Left kidney (tissue), 1 donor: ENCODE measurements at regions not wholly inside any gene's neighbourhood (a gene's known extent, or its start where the extent isn't known, plus 50 kb on each side); places are given as distances from the start of the nearest gene placed in this dataset.
"Not testable (repeated sequence)": the region's sequence is repeated elsewhere in the genome, so short reads cannot be mapped to it uniquely, and the experiment has no call there.

ENCODE experiments used
- DNase-seq: peaks from one replicate; pipeline ENCODE4 v3.0.0-alpha.2; 2013

GRCh38 chr13:54267253-54267668 is 1238.6 kb downstream of the OLFM4 start:
- not testable (repeated sequence) for DNase-seq

DNA sequence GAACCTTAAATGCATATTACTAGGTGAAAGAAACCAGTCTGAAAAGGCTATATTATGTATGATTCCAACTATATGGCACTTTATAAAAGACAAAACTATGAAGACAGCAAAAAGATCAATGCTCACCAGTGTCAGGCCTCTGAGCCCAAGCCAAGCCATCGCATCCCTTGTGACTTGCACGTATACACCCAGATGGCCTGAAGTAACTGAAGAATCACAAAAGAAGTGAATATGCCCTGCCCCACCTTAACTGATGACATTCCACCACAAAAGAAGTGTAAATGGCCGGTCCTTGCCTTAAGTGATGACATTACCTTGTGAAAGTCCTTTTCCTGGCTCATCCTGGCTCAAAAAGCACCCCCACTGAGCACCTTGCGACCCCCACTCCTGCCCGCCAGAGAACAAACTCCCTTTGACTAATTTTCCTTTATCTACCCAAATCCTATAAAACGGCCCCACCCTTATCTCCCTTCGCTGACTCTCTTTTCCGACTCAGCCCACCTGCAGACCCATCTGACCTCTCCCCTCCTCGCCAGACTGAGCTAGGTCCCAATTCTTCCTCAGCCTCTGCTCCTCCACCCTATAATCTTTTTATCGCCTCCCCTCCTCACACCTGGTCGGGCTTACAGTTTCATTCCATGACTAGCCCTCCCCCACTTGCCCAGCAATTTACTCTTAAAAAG is 1239.5 kb downstream of the OLFM4 start:
- not testable (repeated sequence) for DNase-seq

DNA sequence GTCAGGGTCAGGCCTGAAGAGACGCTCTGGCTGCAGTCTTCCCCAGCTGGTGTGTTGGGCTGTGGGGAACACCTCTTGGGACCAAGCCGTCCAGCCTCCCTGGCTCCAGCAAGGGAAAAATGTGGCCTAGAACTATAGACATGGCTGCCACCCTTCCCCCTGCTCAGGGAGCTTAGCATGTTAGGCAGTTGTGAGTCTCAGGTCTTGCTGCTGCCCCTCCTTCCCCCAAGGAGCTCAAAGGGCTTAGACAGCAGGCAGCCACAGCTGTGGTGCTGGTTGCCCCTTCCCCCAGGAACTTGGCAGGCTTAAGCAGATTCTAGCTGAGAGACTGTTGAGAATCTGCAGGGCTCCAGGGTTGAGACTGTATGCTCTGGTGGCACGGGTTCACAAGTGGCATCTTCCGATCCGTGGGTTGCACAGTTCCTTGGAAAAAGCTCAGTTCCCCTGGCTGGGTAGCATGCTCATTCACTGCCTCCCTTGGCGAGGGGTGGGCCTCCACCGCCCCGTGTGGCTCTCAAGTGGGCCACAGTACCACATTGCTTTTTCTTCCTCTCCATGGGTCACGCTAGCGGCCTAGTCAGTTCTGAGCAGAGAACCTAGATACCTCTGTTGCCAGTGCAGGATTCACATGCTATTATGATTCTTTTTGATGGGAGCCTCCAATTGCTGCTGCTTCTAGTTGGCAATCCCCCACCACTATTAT is 1258.6 kb downstream of the OLFM4 start:
- DNase-seq: no peak

DNA sequence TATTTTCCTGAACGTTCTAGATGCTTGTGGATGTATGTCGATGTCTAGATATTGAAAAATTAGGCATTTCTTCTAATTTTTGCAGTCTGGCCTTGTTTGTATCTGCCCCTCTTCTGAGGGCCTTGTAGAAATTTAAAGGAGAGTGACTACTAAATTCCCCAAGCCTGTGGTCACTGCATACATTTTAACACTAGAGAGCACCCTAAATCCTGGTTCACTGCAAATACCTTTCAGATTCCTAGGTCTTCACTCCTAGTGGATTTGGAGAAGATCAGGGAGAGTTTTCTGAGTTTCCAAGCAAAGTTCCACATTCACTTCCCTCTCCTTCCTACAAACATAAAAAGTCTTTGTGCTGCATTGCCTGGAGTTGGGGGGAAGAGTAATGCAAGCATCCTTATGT is 1272.5 kb downstream of the OLFM4 start:
- DNase-seq: no peak

DNA sequence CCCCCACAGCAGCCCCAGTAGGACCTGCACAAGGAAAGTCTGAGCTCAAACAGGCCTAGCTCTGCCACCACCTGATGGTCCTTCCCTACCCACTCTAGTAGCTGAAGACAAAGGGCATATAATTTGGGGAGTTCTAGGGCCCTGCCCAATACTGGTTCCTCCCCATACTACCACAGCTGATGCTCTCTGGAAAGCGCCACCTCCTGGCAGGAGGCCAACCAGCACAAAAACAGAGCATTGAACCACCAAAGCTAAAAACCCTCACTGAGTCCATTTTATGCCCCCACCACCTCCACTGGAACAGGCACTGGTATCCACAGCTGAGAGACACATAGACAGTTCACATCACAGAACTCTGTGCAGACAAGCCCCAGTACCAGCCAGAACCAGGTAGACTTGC is 1276.8 kb downstream of the OLFM4 start:
- DNase-seq: no peak

- DNase-seq: no peak
Measured at GRCh38 chr13:54312885-54313284, 1284.3 kb downstream of the OLFM4 start.

DNA sequence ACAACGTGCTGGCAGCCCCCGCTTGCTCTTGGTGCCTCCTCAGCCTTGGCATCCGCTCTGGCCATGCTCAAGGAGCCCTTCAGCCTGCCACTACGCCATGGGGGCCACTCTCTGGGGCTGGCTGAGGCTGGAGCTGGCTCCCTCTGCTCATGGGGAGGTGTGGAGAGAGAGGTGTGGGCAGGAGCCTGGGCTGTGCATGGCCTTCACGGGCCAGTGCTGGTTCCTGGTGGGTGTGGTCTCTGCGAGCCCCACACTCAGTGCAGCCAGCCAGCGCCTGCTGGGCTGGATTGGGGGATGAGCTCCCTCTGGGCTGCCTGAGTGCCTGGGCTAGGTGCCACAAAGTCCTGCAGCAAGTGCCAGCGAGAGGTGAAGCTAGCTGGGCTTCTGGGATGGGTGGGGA is 1289.1 kb downstream of the OLFM4 start:
- DNase-seq: no peak

DNA sequence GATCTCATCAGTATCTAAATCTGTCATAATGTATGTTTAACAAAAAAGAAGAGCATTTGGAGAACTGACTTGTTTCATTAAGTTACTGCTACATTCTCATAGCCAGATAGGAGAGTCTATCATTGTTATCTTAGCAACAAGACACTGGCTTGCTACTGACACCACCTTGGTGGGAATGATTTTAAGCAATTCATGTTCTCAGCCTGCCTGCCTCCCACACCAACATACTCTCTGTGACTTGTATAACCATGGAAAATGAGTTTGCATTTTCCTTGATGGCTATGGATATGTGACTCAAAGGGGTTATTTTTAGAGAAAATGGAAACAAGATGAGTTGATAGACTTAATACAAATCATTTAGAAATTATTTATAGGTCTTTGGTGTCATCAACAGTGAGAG is 1308.9 kb downstream of the OLFM4 start:
- DNase-seq: no peak

DNA sequence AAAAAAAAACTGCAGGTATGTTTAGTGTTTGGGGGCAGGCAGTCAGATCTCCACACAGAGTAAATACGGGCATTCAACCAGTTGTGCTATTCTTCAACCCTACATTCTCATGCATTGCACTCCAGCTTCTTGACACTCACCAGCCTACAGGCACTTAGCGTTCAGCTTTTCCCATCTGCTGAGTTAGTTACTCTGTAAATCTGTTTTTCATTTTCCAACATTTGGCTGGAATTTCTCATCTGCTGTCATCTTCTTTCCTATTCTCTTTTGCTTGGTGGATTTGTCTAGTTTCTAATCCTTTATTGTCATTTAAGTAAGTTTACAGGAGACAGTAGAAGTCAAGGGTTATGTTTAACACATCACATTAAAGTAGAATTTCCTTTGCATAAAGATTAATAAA is 1318.9 kb downstream of the OLFM4 start:
- DNase-seq: no peak

DNA sequence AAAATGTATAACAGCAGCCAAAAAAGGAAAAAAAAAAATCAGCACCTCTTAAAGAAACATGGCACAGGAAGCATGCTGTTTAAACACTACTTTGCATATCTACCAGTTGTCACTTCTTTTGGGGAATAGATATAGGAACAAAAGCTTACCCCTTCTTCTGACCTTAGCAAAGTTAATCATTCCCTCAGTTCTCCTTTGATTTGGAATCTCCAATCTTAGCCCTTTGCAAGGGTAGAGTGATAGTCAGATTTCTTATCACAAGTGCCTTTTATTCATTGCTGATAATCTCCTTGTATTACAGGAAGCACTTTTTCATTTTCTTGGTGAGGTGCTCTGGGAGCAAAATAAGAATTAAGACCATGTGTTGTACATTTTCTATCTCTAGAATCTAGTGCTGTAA is 1327.6 kb downstream of the OLFM4 start:
- DNase-seq: no peak

- no peak for DNase-seq
Measured at GRCh38 chr13:54356849-54357248, 1328.2 kb downstream of the OLFM4 start.

DNA sequence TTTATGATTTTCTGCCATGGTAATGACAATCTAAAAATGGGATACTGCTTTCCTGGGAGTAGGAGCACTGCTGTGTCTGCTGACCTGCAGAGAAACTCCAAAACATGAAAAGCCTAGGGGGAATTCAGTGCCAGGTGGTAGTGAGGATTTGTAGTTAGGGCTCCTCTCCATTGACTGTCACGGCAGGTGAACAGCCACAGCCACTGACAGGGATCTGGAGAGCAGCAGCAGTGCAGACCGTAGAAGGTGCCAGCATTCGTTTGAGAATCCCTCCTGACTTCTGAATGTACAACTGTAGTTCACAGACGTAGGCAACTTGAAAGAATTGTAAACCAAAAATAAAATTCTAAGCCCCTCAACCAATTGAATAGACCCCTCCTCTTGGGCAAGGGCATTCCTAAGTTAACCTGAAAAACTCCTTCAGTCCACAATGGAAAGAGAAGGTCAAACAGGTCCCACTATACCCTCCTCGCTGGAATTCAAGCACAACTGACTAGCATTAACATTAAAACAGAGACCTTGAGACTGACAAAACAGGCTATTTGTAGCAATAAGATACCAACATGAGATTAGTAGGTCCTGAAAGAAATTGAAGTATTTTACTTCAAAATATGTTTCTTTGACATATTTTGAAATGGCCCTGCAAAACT is 1328.8 kb downstream of the OLFM4 start:
- no peak for DNase-seq

DNA sequence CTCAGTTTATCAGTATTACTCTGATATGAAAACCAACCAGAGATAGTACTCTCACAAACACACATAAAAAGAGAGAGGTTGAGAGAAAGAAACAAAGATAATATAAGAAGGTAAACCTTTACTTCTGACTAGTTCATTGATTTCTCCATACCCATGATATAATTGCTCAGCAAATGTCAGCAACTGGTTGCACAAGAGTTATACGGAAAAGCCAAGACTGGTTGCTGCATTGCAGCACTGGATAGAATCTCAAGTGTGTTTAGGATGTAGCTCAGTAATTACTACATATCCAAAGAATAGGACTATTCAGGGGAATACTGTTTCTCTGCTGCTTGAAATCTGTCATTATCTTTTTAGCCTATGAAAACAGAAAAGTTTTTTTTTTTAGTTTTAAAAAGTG is 1332.8 kb downstream of the OLFM4 start:
- no peak for DNase-seq

GRCh38 chr13:54366728-54367127 is 1338.1 kb downstream of the OLFM4 start:
- DNase-seq: no peak

- no peak for DNase-seq
Measured at GRCh38 chr13:54367639-54368271, 1339.1 kb downstream of the OLFM4 start.

DNA sequence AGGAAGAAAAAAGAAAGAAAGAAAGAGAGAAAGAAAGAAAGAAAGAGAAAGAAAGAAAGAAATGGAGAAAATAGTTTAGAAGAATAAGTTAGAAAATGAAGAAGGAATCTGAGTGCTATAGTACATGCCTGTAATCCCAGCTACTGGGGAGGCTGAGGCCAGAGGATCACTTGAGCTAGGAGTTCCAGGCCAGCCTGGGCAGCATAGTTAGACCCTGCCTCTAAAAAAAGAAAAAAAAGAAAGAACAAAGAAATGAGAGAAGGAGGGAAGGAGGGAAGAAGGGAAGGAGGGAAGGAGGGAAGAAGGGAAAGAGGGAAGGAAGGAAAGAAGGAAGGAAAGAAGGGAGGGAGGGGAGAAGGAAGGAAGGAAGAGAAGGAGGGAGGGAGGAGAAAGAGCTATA is 1339.8 kb downstream of the OLFM4 start:
- no peak for DNase-seq

DNA sequence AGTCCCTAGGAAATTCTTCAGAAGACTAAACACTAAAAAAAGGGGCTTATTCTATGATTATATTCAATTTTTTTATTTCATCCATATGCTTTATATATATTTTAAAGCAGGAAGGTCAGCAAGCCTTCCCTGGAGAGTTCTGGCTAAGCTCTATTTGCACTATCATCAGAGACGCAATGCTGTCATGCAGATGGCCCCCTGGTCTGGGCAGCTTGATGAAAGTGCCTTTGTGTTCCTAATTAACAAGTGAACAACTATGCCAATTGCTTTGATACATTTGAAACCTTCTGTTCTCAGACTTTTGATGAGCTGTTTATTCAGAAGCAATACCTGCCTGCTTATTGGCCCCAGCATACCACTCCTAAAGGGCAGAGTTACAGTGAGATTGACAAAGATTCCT is 1344.6 kb downstream of the OLFM4 start:
- DNase-seq: no peak

DNA sequence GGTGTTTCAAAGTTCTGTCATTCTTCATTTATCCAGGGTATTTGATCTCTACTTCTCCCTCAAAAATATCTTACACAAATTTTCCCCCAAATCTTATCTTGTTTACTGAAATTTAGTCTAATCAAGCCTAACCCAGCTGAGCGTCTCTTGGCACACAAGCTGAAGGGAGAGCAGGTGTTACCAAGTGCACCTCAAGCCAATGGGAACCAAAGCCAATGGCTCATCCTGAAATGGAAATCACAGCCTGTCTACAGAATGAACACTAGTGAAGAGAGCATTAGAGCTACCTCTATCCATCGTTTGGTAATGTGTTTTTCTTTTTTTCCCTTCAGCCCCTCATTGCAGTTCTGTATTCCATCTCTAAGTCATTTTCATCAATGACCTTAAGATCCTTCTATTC is 1350.8 kb downstream of the OLFM4 start:
- DNase-seq: no peak

DNA sequence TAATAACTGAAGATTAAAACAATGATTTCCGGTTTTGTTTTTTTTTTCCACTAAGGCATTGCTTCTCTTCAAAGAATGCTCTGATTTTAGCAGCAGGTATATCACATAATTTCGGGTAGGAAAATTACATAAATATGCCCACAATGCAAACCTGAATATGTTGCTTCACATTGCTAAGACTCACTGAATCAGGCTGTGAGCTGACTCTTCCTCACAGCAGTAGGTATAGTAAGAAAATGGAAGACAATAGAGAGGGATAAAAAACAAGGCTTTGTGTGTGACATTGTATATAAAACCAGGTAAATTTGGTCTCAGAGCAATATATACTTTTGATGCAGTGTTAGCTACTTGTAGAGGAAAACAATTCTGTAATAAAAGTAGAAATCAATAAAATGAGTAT is 1355.0 kb downstream of the OLFM4 start:
- no peak for DNase-seq

GRCh38 chr13:54387625-54388024 is 1359.0 kb downstream of the OLFM4 start:
- DNase-seq: no peak

DNA sequence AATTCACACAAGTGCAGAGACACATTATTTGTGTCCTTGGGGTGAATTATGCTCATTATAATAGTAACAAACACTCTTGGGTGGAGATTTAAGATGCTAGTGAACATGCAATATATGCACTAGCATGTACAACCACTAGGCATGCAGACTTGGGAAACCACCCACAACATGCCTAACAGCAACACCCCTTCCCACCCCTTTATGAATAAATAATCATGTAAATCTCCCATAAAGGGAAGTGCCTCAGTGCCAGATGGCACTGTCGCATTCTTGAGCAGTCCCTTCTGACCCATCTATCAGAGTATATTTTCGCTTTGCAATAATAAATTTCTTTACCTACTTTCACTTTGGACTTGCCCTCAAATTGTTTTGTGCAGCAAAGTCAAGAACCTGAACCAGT is 1362.2 kb downstream of the OLFM4 start:
- no peak for DNase-seq

DNA sequence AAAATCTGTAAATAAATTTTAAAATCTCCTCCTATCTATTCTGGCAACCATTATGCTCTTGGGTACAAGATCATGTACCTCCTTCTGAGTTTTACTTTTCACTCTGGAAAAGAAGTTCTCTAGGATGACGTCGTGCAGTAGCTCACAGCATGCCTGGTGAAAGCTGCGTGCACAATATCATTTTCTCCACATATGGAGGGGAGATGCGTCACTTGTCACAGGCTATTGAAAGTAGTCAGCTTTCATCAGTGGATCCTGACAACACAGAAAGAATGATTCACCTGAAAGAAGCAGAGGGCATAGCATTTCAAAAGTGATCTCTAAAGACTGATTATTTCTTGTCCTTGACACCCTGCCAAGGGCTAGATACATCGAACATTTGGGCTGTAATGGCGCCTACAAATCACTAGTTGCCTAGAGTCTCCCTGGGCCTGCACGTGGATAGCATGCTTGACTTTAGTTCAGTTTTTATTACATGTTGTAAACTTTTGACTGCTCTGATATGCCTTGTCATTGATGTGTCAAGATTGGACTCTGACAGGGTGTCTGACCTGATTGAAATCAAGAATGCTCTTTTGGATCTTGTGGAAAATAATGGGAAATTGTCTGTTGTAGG is 1365.6 kb downstream of the OLFM4 start:
- DNase-seq: no peak

GRCh38 chr13:54394908-54395307 is 1366.3 kb downstream of the OLFM4 start:
- no peak for DNase-seq
